GM12891 (cell line): ENCODE measurements at regions not wholly inside any gene's neighbourhood (a gene's known extent, or its start where the extent isn't known, plus 50 kb on each side); places are given as distances from the start of the nearest gene placed in this dataset.

Experiments used
- DNase-seq: peaks from one replicate; pipeline ENCODE4 v3.0.0; 2011; ENCODE audit warnings: low spot score; ENCODE audit not compliant: insufficient read length
- FAIRE-seq: peaks from 2 replicates; lab custom pipeline; 2011; peaks lifted over from hg19 to GRCh38; lab: Jason Lieb, UNC
- PAX5 ChIP-seq: IDR thresholded peaks from 2 replicates; pipeline ENCODE4 v1.6.1; 2011; ENCODE audit warnings: low read length, moderate library complexity, mild to moderate bottlenecking; ENCODE audit not compliant: insufficient read depth, severe bottlenecking
- POLR2A ChIP-seq: IDR thresholded peaks from 2 replicates; pipeline ENCODE4 v1.6.1; 2011; ENCODE audit warnings: low read depth, low read length, control low read depth
- POLR2AphosphoS5 ChIP-seq: IDR thresholded peaks from 2 replicates; pipeline ENCODE4 v1.6.1; 2011; ENCODE audit warnings: low read depth, low read length, control low read depth
- POU2F2 ChIP-seq: IDR thresholded peaks from 2 replicates; pipeline ENCODE4 v1.6.1; 2011; ENCODE audit warnings: low read depth, mild to moderate bottlenecking, control low read depth, low read length, moderate library complexity
- SPI1 ChIP-seq: IDR thresholded peaks from 2 replicates; pipeline ENCODE4 v1.6.1; 2011; ENCODE audit warnings: low read depth, low read length, control low read depth
- TAF1 ChIP-seq: IDR thresholded peaks from 2 replicates; pipeline ENCODE4 v1.6.1; 2011; ENCODE audit warnings: low read depth, low read length, control low read depth

DNA sequence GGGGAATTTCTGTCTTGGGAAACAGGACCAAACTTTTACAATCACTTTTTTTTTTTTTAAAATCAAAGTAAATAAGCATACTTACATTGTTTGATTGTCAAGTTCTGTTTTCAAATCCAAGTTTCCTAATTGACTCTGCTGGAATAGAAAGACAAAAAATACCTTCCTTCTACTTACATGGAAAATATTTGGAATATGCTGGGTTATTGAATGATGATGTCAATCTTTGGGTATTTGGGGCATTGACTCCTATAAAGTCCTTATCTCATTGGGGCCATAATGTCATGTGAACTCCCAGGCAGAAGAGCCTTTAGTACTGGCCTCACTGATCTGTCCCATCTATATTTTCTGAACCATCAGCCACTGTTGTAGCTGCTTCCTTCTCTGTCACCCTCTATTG lies 122.6 kb upstream of the NOX3 start:
- no peak for DNase-seq
- TF ChIP-seq SPI1 = no peak
- TF ChIP-seq POLR2AphosphoS5 = no peak
- TF ChIP-seq POLR2A = no peak

DNA sequence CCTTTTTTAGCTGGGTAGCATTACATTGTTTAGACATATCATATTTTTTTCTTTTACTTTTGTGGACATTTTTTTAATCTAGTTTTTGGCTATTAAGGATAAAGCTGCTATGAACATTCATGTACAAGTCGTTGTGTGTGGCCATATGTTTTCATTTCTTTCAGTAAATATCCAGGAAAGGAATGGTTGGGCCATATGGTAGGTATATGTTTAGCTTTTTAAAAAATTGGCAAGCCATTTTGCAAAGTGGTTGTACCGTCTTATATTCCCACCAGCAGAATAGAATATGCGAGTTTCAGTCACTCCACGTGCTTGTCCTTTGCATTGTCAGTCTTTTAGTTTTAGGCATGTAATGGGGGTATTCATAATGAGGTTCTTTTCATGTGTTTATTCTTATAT lies 106.3 kb upstream of the NOX3 start:
- TF ChIP-seq SPI1 = no peak
- no peak for FAIRE-seq
- no peak for DNase-seq

More for the DNA sequence above, 122.6 kb upstream of the NOX3 start:
- FAIRE-seq = no peak

DNA sequence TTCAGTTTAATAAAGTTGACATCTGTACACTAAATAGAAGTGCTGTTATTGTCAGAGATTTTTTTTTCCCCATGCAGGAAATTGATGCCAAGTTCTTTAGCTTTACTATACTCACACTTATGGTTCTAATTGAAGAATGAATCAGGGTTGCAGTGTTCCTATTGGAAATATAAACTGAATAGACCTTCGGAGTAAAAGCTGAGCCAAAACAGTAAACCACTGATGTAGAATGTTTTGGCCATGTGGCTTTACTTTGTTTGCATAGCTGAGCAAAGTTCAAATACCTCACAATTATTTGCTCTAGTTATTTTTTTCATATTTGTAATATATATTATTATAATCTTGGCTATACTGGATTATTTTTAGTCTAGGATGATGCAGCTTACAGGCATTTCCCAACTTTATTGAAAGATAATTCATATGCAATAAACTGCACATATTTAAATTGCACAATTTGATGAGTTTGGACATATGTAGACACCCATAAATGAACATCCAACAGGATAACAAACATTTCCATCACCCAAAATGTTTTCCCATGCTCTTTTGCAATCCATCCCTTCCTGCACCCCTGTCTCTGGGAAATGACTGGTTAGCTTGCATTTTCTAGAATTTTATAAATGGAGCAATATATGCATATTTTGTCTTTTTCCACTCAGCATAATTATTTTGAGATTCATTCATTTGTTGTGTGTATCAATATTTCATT lies 105.8 kb upstream of the NOX3 start:
- TF ChIP-seq TAF1 (no peak), SPI1 (no peak), POLR2AphosphoS5 (no peak)
- DNase-seq (no peak), FAIRE-seq (no peak)

DNA sequence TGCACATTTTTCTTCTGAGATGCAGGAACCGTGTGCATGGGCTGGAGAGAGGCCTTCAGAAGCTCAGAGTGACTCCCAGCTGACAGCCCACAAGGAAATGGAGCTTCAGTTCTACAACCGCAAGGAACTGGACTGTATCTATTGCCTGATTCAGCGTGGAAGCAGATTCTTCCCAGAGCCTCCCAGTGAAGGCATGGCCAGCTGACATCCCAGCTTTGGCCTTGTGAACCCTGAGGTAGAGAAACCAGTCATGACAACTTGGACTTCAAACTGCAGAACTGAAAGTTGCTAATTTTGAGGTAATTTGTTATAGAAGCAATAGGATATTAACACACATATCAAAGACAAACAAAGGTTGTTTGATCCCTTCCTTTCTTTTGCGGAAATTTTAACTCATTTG lies 94.3 kb upstream of the NOX3 start:
- DNase-seq (no peak), FAIRE-seq (no peak)
- TF ChIP-seq SPI1 (no peak), POLR2A (no peak), PAX5 (no peak), TAF1 (no peak), POU2F2 (no peak), POLR2AphosphoS5 (no peak)

DNA sequence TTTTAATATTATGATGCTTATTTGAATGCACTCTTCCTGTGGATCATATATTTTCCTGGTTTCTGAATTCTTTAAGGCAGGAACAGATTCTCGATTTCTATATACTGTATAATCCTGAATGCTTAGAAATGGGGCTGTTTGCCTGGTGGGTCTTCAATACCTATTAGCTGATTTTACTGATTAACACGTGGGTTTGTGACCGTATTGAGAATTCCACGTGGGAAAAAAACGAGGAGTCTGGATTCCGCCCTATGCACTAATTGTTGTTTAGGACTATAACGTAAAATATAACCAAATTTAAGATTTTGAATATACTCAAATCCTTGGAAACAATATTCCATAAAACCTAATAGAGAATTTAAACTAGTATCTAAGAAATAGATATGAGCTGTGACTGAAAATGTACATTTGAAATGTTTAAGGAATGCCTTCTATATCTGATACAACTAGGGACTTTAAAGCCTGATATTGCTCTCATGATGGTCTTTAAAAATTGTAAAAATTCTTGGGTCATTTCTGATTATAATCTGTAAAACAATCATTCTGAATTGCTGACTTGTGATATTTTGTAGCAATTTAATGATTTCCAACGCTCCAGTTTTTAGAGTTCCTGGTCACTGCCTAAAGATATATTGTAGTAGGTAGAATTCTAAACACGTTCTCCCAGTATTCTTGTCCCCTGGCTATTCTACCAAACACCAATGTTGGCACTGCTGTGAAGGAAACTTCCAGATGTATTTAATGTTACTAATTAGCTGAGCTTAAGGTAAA lies 93.6 kb upstream of the NOX3 start:
- DNase-seq (no peak), FAIRE-seq (no peak)
- TF ChIP-seq POLR2AphosphoS5 = no peak
- TF ChIP-seq TAF1 = no peak
- no peak for TF ChIP-seq POLR2A
- no peak for TF ChIP-seq SPI1
- no peak for TF ChIP-seq POU2F2
- TF ChIP-seq PAX5 = no peak

DNA sequence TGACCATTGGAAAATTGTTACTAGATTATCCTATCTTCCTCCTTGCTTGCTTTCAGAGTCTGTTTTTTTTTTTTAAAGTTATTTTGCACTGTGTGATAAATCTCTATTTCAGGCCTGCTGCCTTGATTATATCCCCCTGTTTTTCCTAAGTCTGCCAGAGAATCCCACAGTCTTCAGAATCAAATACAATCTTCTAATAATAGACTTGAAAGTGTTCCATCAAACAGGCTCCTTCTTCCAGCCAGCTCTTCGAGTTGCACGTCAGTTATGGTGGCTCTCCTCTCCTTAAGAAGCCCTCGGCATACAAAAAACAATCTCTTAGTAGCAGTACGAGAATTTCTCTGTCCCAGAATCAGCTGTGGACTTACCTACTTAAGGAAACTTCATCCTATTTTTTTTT lies 92.9 kb upstream of the NOX3 start:
- TF ChIP-seq POU2F2 = no peak
- no peak for TF ChIP-seq POLR2A
- TF ChIP-seq POLR2AphosphoS5 = no peak
- no peak for TF ChIP-seq PAX5
- no peak for TF ChIP-seq SPI1
- no peak for TF ChIP-seq TAF1
- no peak for FAIRE-seq

DNA sequence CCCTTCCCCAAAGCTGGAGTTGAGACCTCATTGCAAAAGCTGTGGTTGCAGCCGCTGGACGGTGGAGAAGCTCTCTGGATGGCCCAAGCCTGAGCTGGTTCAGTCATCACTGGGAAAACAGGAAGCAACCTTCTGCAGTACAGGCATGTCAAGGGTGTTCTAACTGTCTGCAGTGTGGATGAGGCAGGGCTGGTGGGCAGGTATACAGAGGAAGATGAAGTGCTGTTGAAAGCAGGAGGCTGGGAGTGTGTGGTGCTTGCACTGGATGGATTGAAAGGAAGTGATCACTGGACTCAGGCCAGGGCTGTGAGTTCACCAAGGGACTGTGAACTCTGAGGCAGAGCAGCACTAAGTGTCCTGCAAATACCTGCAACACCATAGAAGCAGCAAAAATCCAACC lies 89.0 kb upstream of the NOX3 start:
- FAIRE-seq (no peak), DNase-seq (no peak)
- no peak for TF ChIP-seq POLR2AphosphoS5
- no peak for TF ChIP-seq TAF1
- TF ChIP-seq POU2F2 = no peak
- no peak for TF ChIP-seq SPI1
- TF ChIP-seq POLR2A = no peak
- TF ChIP-seq PAX5 = no peak

More for the DNA sequence above, 92.9 kb upstream of the NOX3 start:
- no peak for DNase-seq

DNA sequence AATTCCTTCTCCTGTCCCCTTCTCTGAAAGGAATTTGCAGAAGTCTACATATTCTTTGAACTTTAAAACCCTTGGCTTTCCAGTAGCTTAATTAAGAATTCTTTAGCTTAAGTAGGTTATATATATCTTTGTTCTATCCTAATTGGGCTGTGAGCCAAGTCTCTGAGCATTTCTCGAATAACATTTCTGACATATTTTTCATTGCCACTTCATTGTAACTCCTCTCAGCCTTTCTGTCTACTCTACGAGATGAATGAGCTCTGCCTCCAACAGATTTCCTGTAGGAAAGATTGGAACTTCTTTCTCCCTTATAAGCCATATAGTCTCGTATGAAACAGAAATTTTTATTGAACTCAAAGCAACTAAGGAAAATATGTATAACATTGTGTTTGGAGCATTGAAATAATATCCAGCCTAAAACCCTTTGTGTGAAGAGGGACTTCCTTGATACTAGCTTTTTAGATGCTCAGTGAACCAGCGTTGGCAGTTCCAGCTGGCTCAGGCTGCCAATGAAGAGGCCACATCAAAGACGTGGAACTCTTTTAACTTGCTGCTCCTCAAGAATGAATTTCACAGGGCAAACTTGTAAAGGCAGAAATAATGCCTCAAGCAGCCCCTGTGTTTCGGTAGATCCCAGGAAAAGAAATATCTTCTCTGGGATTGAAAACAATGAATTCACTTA lies 87.7 kb upstream of the NOX3 start:
- DNase-seq (no peak), FAIRE-seq (no peak)
- no peak for TF ChIP-seq POU2F2
- no peak for TF ChIP-seq POLR2AphosphoS5
- TF ChIP-seq PAX5 = no peak
- no peak for TF ChIP-seq TAF1
- no peak for TF ChIP-seq SPI1

DNA sequence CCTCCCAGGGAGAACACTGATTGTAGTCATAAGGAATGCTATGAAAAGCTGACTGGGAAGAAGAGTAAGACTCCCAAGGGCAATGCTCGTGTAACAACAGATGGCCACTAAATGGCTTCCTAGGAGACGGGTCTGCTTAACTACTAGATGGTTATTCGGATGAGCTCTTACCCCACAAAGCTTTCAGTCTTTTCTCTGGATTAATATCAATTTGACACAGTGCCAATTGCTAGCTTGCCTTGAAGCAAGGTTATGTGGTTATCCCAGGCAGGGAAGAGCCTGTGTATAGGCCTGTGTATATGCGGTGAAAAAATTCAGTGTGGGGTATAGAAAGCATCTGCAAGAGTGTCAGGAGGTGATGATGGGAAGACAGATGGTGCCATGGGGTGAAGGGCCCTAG lies 86.4 kb upstream of the NOX3 start:
- no peak for TF ChIP-seq POU2F2
- TF ChIP-seq PAX5 = no peak
- TF ChIP-seq POLR2AphosphoS5 = no peak
- no peak for TF ChIP-seq TAF1
- no peak for TF ChIP-seq POLR2A
- no peak for TF ChIP-seq SPI1
- DNase-seq (no peak), FAIRE-seq (no peak)
